GM23338 (cell line): ENCODE measurements at regions not wholly inside any gene's neighbourhood (a gene's known extent, or its start where the extent isn't known, plus 50 kb on each side); places are given as distances from the start of the nearest gene placed in this dataset.

Source experiments
- ATAC-seq: fragments of 200-7000 bp; cut with Tn5 transposase; 3 replicates; pipeline ENCODE4 v1.9.1; 2020
- DNase-seq: peaks from one replicate; pipeline ENCODE4 v3.0.0-alpha.2; 2015; ENCODE audit warnings: low spot score
- H2AFZ ChIP-seq: fragments of 200-600 bp; sonication (generic); 2 replicates; pipeline ENCODE4 v1.8.0; 2016; ENCODE audit warnings: antibody characterized with exemption, mild to moderate bottlenecking, moderate library complexity
- H3F3A ChIP-seq: fragments of 200-600 bp; sonication (generic); replicated peaks from 2 replicates; pipeline ENCODE4 v1.8.0; 2017; ENCODE audit warnings: antibody characterized with exemption, mixed run types, low read depth
- H3K27ac ChIP-seq: fragments of 200-600 bp; sonication (generic); 2 replicates; pipeline ENCODE4 v1.6.1; 2016; ENCODE audit warnings: low read depth
- H3K27me3 ChIP-seq: fragments of 200-600 bp; sonication (generic); 2 replicates; pipeline ENCODE4 v1.8.0; 2016; ENCODE audit warnings: mild to moderate bottlenecking, mixed run types, moderate library complexity; ENCODE audit not compliant: insufficient read depth
- H3K36me3 ChIP-seq: fragments of 200-600 bp; sonication (generic); 2 replicates; pipeline ENCODE4 v1.8.0; 2016; ENCODE audit warnings: mild to moderate bottlenecking; ENCODE audit not compliant: insufficient read depth
- H3K4me1 ChIP-seq: fragments of 200-600 bp; sonication (generic); 2 replicates; pipeline ENCODE4 v1.8.0; 2016; ENCODE audit warnings: mild to moderate bottlenecking, moderate library complexity; ENCODE audit not compliant: insufficient read depth
- H3K4me2 ChIP-seq: fragments of 200-600 bp; sonication (generic); 2 replicates; pipeline ENCODE4 v1.7.1; 2017; ENCODE audit warnings: mixed run types
- H3K4me3 ChIP-seq: fragments of 200-600 bp; sonication (generic); 2 replicates; pipeline ENCODE4 v1.6.1; 2016; ENCODE audit warnings: mixed run types
- H3K79me2 ChIP-seq: fragments of 200-600 bp; sonication (generic); replicated peaks from 2 replicates; pipeline ENCODE4 v1.8.0; 2017; ENCODE audit warnings: mild to moderate bottlenecking; ENCODE audit not compliant: insufficient read depth
- H3K9me2 ChIP-seq: fragments of 200-600 bp; sonication (generic); 2 replicates; pipeline ENCODE4 v1.8.0; 2017; ENCODE audit not compliant: insufficient read depth
- H4K20me1 ChIP-seq: fragments of 200-600 bp; sonication (generic); replicated peaks from 2 replicates; pipeline ENCODE4 v1.8.0; 2017; ENCODE audit warnings: mild to moderate bottlenecking; ENCODE audit not compliant: insufficient read depth
- H3K27ac Mint-ChIP-seq: 2 replicates; pipeline ENCODE4 v1.8.0; 2020; ENCODE audit warnings: inconsistent platforms, mild to moderate bottlenecking, moderate library complexity, mixed read lengths
- H3K27me3 Mint-ChIP-seq: 3 replicates; pipeline ENCODE4 v1.8.0; 2022; ENCODE audit warnings: low read depth, mild to moderate bottlenecking, moderate library complexity, mixed read lengths, inconsistent platforms; ENCODE audit not compliant: insufficient read depth, poor library complexity
- H3K36me3 Mint-ChIP-seq: 3 replicates; pipeline ENCODE4 v1.8.0; 2021; ENCODE audit warnings: low read depth, mild to moderate bottlenecking, inconsistent platforms, moderate library complexity, mixed read lengths
- H3K4me1 Mint-ChIP-seq: 3 replicates; pipeline ENCODE4 v1.8.0; 2020; ENCODE audit warnings: mild to moderate bottlenecking, inconsistent platforms, mixed read lengths
- H3K4me3 Mint-ChIP-seq: 3 replicates; pipeline ENCODE4 v1.8.0; 2021; ENCODE audit warnings: moderate library complexity, mild to moderate bottlenecking, inconsistent platforms, mixed read lengths
- H3K9me3 Mint-ChIP-seq: 3 replicates; pipeline ENCODE4 v1.8.0; 2020; ENCODE audit warnings: moderate library complexity, mild to moderate bottlenecking, inconsistent platforms, mixed read lengths
- CREB1 ChIP-seq: fragments of 250-450 bp; sonication (Bioruptor Pico); IDR thresholded peaks from 2 replicates; pipeline ENCODE4 v1.5.0; 2020; ENCODE audit warnings: low read depth, mild to moderate bottlenecking, moderate library complexity
- EZH2 ChIP-seq: fragments of 200-600 bp; sonication (generic); IDR thresholded peaks from one replicate; pipeline ENCODE4 v1.8.0; 2017; ENCODE audit warnings: antibody characterized with exemption, mild to moderate bottlenecking, low read depth; ENCODE audit not compliant: unreplicated experiment
- EZH2phosphoT487 ChIP-seq: fragments of 200-600 bp; sonication (generic); IDR thresholded peaks from one replicate; pipeline ENCODE4 v1.8.1; 2018; ENCODE audit warnings: antibody characterized with exemption; ENCODE audit not compliant: unreplicated experiment
- JUNB ChIP-seq: IDR thresholded peaks from one replicate; pipeline ENCODE4 v1.6.1; 2016; ENCODE audit warnings: antibody characterized with exemption; ENCODE audit not compliant: unreplicated experiment
- NANOG ChIP-seq: IDR thresholded peaks from 2 replicates; pipeline ENCODE4 v1.6.1; 2016; ENCODE audit warnings: antibody characterized with exemption, borderline replicate concordance
- STAT1 ChIP-seq: IDR thresholded peaks from one replicate; pipeline ENCODE4 v1.6.1; 2016; ENCODE audit warnings: antibody characterized with exemption; ENCODE audit not compliant: unreplicated experiment
- TF ChIP-seq, protein P1 (sequence below): IDR thresholded peaks from 2 replicates; pipeline ENCODE4 v1.6.1; 2016; ENCODE audit warnings: antibody characterized with exemption
- TF ChIP-seq, protein P2 (sequence below): IDR thresholded peaks from one replicate; pipeline ENCODE4 v1.6.1; 2018; ENCODE audit warnings: antibody characterized with exemption; ENCODE audit not compliant: unreplicated experiment
- TF ChIP-seq, protein P3 (sequence below): fragments of 250-450 bp; sonication (Bioruptor Pico); IDR thresholded peaks from 2 replicates; pipeline ENCODE4 v1.5.0; 2020; ENCODE audit warnings: mild to moderate bottlenecking, moderate library complexity

DNA sequence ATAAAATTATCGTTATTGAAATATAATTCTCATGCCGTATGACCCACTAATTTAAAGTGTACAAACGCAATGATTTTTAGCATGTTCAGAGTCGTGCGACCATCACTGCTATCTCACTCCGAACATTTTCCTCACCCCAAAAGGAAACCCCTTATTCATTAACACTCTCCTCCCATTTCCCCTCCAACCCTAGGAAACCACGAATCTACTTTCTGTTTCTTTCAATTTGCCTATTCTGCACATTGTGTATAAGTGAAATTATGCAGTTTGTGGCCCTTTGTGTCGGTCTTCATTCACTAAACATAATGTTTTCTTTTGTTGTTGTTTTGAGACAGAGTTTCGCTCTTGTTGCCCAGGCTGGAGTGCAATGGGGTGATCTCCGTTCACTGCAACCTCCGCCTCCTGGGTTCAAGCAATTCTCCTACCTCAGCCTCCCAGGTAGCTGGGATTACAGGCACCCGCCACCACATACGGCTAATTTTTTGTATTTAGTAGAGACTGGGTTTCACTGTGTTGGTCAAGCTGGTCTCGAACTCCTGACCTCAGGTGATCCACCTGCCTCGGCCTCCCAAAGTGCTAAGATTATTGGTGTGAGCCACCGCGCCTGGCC, 99.7 kb upstream of the ZNF217 start:
- Histone ChIP-seq H3K79me2 (no peaks in the 10 kb centered on the region), H3K9me2 (no peaks in the 10 kb centered on the region), H3K27me3 (no peaks in the 10 kb centered on the region), H3F3A (no peaks in the 10 kb centered on the region), H3K36me3 (no peaks in the 10 kb centered on the region), H3K4me1 (no peaks in the 10 kb centered on the region), H3K4me3 (no peak overlapping the region), H3K4me2 (no peak overlapping the region), H2AFZ (no peak overlapping the region), H4K20me1 (no peaks in the 10 kb centered on the region), H3K27ac (no peak overlapping the region)
- no peaks in the 10 kb centered on the region for H3K4me1 Mint-ChIP-seq
- no peaks in the 10 kb centered on the region for H3K36me3 Mint-ChIP-seq
- DNase-seq (no peak), ATAC-seq (no peak)
- H3K27me3 Mint-ChIP-seq: no peaks in the 10 kb centered on the region
- no peaks in the 10 kb centered on the region for H3K9me3 Mint-ChIP-seq
- TF ChIP-seq, protein P1, sequence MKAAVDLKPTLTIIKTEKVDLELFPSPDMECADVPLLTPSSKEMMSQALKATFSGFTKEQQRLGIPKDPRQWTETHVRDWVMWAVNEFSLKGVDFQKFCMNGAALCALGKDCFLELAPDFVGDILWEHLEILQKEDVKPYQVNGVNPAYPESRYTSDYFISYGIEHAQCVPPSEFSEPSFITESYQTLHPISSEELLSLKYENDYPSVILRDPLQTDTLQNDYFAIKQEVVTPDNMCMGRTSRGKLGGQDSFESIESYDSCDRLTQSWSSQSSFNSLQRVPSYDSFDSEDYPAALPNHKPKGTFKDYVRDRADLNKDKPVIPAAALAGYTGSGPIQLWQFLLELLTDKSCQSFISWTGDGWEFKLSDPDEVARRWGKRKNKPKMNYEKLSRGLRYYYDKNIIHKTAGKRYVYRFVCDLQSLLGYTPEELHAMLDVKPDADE: no peak
- TF ChIP-seq JUNB (no peak), NANOG (no peak), EZH2 (no peak), STAT1 (no peak), EZH2phosphoT487 (no peak), CREB1 (no peak)
- TF ChIP-seq, protein P2, sequence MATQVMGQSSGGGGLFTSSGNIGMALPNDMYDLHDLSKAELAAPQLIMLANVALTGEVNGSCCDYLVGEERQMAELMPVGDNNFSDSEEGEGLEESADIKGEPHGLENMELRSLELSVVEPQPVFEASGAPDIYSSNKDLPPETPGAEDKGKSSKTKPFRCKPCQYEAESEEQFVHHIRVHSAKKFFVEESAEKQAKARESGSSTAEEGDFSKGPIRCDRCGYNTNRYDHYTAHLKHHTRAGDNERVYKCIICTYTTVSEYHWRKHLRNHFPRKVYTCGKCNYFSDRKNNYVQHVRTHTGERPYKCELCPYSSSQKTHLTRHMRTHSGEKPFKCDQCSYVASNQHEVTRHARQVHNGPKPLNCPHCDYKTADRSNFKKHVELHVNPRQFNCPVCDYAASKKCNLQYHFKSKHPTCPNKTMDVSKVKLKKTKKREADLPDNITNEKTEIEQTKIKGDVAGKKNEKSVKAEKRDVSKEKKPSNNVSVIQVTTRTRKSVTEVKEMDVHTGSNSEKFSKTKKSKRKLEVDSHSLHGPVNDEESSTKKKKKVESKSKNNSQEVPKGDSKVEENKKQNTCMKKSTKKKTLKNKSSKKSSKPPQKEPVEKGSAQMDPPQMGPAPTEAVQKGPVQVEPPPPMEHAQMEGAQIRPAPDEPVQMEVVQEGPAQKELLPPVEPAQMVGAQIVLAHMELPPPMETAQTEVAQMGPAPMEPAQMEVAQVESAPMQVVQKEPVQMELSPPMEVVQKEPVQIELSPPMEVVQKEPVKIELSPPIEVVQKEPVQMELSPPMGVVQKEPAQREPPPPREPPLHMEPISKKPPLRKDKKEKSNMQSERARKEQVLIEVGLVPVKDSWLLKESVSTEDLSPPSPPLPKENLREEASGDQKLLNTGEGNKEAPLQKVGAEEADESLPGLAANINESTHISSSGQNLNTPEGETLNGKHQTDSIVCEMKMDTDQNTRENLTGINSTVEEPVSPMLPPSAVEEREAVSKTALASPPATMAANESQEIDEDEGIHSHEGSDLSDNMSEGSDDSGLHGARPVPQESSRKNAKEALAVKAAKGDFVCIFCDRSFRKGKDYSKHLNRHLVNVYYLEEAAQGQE: no peak
- TF ChIP-seq, protein P3, sequence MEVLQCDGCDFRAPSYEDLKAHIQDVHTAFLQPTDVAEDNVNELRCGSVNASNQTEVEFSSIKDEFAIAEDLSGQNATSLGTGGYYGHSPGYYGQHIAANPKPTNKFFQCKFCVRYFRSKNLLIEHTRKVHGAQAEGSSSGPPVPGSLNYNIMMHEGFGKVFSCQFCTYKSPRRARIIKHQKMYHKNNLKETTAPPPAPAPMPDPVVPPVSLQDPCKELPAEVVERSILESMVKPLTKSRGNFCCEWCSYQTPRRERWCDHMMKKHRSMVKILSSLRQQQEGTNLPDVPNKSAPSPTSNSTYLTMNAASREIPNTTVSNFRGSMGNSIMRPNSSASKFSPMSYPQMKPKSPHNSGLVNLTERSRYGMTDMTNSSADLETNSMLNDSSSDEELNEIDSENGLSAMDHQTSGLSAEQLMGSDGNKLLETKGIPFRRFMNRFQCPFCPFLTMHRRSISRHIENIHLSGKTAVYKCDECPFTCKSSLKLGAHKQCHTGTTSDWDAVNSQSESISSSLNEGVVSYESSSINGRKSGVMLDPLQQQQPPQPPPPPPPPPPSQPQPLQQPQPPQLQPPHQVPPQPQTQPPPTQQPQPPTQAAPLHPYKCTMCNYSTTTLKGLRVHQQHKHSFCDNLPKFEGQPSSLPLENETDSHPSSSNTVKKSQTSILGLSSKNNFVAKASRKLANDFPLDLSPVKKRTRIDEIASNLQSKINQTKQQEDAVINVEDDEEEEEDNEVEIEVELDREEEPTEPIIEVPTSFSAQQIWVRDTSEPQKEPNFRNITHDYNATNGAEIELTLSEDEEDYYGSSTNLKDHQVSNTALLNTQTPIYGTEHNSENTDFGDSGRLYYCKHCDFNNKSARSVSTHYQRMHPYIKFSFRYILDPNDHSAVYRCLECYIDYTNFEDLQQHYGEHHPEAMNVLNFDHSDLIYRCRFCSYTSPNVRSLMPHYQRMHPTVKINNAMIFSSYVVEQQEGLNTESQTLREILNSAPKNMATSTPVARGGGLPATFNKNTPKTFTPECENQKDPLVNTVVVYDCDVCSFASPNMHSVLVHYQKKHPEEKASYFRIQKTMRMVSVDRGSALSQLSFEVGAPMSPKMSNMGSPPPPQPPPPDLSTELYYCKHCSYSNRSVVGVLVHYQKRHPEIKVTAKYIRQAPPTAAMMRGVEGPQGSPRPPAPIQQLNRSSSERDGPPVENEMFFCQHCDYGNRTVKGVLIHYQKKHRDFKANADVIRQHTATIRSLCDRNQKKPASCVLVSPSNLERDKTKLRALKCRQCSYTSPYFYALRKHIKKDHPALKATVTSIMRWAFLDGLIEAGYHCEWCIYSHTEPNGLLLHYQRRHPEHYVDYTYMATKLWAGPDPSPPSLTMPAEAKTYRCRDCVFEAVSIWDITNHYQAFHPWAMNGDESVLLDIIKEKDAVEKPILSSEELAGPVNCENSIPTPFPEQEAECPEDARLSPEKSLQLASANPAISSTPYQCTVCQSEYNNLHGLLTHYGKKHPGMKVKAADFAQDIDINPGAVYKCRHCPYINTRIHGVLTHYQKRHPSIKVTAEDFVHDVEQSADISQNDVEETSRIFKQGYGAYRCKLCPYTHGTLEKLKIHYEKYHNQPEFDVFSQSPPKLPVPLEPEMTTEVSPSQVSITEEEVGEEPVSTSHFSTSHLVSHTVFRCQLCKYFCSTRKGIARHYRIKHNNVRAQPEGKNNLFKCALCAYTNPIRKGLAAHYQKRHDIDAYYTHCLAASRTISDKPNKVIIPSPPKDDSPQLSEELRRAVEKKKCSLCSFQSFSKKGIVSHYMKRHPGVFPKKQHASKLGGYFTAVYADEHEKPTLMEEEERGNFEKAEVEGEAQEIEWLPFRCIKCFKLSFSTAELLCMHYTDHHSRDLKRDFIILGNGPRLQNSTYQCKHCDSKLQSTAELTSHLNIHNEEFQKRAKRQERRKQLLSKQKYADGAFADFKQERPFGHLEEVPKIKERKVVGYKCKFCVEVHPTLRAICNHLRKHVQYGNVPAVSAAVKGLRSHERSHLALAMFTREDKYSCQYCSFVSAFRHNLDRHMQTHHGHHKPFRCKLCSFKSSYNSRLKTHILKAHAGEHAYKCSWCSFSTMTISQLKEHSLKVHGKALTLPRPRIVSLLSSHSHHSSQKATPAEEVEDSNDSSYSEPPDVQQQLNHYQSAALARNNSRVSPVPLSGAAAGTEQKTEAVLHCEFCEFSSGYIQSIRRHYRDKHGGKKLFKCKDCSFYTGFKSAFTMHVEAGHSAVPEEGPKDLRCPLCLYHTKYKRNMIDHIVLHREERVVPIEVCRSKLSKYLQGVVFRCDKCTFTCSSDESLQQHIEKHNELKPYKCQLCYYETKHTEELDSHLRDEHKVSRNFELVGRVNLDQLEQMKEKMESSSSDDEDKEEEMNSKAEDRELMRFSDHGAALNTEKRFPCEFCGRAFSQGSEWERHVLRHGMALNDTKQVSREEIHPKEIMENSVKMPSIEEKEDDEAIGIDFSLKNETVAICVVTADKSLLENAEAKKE (CRISPR knock-in tag): no peak
- no peak overlapping the region for H3K4me3 Mint-ChIP-seq
- no peak overlapping the region for H3K27ac Mint-ChIP-seq
